ENCODE measurements at regions not wholly inside any gene's neighbourhood (a gene's known extent, or its start where the extent isn't known, plus 50 kb on each side); places are given as distances from the start of the nearest gene placed in this dataset.
"Not testable (repeated sequence)": the region's sequence is repeated elsewhere in the genome, so short reads cannot be mapped to it uniquely, and the experiment has no call there.

DNA sequence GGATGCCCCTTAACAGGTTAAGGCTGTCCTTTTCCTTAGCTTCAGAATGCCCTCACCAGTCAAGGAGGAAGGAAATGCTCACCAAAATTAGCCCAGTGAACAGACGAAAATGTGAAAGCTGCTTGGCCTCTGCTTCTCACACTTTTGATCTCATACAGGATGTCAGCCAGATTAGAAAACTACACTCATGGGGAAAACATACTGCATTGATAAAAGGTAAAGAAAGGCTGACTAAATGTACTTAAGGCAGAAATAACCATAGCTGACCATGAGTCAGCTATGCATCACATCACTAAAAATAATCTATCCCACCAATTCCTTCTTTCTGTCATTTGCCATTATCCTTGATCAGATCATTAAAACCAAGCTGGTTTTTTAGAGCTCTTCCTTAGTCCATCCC is 198.4 kb upstream of the TENT5A start:
- DNase-seq, result no peak

DNA sequence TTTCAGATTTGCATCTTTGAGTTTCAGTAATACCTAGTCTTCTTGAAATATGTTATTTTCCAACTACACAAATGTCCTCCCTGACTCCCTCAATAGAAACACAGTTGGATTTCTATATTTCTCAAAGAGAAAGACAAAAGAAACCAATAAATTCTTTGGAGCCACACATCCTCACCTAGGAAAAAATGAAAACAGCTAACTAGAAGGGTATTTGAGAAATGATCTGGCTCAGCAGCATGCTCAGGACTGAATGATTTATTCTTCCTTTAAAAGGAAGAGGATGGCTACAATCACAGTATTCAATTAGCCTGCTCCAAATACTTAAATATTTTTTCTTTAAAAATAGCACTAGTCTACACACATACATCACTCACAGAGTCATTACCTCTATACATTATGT is 196.4 kb upstream of the TENT5A start:
- DNase-seq, result no peak

DNA sequence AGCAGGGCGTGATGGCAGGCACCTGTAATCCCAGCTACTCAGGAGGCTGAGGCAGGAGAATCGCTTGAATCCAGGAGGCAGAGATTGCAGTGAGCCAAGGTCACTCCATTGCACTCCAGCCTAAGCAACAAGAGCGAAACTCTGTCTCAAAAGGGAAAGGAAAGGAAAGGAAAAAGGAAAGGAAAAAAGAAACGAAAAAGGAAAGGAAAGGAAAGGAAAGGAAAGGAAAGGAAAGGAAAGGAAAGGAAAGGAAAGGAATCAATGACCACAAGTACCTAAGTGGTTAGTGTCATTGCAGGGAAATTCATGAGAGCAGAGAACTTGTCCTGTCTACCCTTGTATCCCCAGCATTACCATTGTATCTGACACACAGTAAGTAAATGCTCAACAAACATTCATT is 195.7 kb upstream of the TENT5A start:
- DNase-seq, result not testable (repeated sequence)

DNA sequence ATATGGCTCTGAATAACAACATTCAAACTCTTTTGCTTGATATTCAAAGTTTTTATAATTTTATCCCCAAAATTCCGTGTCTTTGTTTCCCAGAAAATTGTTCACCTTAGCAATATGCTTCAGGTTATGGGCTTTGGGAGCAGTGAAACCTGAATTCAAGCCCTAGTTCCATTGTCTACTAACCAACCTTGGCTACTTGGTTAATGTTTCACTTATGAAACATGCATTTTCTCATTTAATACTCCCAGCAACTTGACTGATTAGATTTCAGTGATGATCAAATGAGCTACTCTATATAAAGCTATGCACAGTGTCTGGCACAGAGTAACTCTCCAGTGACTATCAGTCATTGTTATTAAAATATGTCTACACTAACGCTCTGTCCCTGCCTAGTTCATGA is 192.2 kb upstream of the TENT5A start:
- no peak for DNase-seq

DNA sequence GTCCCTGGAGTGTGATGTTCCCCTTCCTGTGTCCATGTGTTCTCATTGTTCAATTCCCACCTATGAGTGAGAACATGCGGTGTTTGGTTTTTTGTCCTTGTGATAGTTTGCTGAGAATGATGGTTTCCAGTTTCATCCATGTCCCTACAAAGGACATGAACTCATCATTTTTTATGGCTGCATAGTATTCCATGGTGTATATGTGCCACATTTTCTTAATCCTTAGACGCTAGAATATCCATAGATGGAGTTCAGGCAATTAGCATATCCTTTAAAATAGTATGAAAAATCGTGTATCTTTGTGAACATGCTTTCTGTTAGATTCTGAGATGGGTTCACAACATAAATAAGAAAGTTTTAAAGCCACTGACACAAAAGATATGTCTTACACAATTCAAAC is 190.4 kb upstream of the TENT5A start:
- DNase-seq, result not testable (repeated sequence)

DNA sequence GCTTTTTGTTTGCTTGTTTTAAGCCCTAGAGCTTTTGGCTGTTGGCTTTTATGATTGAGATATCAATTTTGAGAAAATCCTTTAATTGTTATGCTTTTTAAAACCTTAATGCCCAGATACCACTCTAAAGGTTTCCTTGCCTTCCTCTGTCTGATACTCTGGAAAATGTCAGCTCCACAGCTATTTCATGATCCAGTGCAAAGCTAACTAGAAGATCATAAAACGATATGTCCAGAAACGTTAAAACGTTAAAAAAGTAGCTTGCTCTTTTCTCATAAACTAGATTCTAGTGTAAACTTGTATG is 189.5 kb upstream of the TENT5A start:
- no peak for DNase-seq

DNA sequence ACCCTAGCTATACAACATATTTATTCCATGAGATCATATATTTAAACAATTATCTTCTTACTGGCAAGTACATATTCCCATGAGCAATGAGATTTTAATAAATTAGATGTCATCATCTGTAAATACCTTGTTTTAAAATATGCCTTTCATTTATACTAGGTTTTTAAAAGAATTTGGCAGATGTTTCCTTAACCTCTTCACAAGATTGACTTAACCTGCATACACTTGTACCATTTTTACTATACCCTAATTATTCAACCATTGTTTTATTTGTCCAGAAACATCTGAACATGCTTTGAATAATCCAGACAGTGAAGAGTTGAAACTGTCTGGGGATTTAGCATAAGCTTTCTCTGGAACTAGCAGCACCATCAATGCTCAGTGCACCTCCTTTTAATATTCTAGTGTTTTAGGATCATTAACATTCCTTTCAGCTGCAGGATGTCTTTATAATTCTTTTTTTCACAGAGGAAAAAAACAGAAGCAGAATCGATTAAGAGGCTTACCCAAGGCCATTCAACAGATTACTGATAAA is 188.0 kb upstream of the TENT5A start:
- peak in 1 of 2 experiments; percentile 7 for DNase-seq

DNA sequence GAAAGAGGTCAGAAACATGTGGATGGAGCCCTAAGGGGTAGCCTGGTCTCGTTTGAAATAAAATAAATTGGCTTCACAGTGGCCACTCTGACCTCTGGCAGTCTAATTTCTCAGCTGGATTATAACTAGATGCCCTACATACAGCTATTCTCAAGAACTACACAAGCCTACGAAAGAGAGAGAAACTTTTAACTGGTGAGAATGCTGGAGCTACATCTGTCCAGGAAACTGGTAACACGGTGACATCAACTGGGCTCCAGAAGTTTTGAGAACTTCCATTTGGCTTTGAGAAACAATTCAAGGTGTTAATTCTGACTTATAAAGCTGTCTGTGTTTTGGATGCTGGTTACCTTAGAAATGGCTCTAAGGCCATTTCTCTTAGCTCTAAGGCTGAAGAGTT is 187.3 kb upstream of the TENT5A start:
- DNase-seq, result no peak

DNA sequence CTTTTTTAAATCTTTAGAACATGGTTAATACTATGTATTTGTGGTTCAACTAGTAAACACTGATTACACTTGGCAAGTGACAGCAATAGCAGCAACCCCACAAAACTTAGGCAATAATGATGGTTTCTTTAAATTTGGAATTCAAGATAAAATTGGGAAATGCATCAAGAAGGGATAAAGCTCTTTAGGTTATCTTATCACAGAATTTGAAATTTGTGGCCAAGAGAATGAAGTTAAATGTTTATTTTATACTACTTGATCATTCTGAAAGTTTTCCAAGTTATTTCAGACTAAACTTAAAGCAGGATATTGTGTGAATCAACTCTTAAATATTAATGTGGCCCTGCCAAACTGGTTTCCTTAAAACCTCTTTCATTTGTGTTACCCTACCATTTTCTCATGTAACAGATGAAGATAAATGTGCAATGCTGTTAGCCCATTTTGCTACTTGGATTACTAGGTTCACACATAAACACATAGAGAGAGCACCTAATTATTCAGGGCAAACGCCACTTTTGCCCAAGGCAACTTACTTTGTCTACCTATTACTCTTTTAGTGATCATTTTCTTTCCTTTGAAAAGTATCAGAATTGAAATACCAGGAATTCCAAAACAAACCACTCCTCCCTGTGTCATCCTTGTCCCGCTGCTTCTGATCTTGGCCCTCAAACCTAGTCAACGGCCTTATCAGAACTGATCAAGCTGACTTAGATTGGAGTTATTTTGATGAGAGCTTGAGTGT is 186.7 kb upstream of the TENT5A start:
- DNase-seq, result no peak

DNA sequence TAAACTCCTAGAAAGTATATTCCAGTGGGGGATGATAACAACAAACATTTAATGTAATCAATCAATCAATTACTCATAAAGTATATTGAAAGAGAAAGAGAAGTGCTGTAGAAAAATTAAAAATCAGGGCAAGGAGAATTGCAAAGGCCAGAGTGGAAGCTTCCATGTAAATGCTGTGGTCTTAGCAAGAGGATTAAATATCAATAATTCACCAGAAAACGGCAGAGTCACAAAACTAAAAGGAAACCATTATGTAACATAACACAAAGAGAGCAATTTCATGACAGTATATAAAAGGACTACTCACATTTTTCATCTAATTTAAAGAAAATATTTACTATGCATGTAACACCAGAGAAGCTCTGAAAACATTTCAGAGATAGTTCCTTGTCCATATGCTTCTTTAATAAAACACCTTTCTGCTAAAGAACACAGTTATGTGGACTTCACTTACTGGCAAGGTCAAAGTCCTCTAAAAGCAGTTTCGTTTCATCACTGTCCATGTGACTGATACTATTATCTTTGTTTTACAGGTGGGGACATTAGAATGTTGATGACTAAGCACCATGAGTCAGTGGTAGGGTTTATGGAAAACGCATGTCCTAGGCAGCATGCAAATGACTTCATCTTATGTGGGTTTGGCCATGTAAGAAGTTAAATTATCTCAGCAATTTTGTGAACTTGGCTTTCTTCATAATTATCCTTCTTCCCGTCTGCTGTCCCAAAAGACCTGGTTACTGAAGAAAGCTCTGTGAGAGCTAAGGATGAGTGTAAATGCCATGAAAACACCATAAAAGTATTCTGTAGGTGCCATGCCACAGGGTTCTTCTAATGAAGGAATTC is 185.8 kb upstream of the TENT5A start:
- peak; percentile 37 to 47 for DNase-seq

DNA sequence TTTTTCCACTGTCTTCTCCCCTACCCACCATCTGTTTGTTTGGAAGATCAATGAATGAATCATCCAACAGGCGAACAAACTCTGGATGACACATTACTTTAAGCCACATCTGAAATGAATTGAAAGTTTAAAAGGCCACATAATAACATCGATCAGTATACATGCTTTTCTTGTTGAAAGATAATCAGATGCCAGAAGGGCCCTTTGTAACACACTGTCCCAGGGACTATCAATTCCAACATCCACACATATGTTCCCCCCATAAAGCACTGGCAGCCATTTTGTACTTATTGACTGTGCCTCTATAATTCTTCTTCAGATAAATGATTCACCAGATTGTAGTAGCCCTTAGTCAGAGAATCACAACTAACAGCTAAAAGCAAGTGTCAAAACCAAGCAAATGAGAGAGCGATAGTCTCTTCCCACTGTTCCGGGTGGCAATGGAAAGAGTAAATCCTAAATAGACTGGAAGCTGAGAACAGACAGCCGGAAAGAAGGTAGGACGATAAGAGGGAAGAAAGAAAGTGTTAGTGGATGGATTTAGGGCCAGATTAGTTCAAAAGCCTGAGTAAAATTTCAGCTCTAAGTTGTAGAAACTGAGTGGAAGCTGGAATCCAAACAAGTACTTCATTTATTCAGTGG is 184.9 kb upstream of the TENT5A start:
- no peak for DNase-seq

DNA sequence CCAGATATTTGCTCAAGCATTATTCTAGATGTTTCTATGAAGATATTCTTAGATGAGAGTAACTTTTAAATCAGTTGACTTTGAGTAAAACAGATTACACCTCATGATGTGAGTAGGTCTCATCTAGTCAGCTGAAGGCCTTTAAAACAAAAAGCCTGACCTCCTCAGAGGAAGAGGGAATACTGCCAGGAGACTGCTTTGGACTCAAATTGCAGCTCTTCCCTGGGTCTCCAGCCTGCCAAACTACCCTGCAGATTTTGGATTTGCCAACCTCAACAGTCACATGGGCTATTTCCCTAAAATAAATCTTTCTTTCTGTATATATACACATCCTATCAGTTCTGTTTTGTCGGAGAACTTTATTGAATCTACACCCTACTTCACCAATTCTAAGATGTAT is 182.5 kb upstream of the TENT5A start:
- no peak for DNase-seq

DNA sequence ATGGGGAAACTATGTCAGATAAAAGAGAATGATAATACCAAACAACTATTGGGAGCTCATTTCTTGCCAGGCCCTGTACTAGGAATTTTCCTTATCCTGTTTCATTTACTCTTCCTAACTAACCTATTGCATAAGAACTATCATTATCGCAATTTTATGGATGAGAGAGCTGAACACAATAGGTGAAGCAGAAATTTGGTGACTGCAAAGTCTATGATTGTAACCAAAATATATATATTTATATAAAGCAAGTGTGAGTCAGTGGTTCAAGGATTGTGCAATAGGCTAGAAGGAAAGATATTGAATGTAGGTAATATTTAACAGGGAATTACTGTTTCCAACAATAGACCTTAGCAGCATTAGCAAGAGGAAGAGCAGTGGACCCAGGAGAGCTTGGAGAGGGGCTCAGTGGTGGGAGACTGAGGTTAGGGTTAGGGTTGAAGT is 181.1 kb upstream of the TENT5A start:
- DNase-seq, result no peak

DNA sequence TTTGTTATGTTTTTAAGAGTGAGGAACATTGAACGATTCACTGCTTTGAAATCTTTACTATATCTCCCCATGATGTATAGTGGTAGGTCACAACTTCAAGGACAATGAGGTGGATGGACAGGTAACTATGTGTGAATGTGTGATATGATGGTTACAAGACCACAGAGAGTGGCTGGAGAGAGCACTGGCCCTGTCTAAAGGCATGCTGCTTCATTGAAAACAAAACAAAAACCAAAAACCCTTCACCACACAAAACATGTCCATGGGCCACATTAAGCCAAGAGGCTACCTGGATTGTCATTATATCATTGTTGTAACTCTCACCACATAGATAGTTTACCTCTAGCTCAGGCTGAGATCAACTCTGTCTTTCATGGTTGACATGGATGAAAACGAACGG is 180.6 kb upstream of the TENT5A start:
- DNase-seq, result no peak

DNA sequence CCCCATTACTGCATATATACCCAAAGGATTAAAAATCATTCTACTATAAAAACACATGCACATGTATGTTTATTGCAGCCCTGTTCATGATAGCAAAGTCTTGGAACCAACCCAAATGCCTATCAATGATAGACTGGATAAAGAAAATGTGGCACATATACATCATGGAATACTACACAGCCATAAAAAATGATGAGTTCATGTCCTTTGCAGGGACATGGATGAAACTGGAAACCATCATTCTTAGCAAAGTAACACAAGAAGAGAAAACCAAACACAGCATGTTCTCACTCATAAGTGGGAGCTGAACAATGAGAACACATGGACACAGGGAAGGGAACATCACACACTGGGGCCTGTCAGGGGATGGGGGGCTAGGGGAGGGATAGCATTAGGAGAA is 180.0 kb upstream of the TENT5A start:
- DNase-seq, result not testable (repeated sequence)

DNA sequence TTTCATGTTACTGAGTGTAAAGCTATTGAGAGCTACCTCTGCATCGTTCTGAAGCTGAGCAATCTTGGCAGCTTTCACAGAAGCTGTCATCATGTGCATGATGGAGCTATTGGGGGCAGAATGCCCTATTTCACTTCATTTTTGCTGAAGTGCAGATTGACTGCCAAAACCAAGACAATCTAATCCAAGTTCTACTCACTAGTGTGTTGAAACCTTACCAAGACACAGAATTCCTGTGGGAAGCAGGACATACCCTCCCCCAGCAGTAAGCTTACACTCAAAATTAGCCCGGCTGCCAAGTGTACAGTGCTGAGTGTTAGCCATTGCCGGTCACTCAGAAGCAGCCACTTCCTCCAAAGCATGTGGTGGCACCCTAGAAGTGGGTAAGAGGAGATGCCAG is 177.3 kb upstream of the TENT5A start:
- no peak for DNase-seq

DNA sequence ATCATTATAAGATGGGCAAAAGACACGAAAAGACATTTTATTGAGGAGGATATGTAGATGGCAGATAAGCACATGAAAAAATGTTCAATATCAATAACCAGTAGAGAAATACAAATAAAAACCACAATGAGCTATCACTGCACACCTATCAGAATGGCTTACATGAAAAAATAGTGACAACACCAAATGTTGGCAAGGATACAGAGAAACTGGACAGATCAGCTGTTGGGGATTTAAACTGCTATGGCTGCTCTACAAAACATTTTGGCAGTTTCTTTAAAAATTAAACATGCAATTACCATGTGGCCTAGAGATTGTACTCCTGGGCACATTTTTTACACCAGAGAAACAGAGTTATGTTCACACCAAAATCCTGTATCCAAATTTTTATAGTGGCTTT is 172.7 kb upstream of the TENT5A start:
- no peak for DNase-seq

DNA sequence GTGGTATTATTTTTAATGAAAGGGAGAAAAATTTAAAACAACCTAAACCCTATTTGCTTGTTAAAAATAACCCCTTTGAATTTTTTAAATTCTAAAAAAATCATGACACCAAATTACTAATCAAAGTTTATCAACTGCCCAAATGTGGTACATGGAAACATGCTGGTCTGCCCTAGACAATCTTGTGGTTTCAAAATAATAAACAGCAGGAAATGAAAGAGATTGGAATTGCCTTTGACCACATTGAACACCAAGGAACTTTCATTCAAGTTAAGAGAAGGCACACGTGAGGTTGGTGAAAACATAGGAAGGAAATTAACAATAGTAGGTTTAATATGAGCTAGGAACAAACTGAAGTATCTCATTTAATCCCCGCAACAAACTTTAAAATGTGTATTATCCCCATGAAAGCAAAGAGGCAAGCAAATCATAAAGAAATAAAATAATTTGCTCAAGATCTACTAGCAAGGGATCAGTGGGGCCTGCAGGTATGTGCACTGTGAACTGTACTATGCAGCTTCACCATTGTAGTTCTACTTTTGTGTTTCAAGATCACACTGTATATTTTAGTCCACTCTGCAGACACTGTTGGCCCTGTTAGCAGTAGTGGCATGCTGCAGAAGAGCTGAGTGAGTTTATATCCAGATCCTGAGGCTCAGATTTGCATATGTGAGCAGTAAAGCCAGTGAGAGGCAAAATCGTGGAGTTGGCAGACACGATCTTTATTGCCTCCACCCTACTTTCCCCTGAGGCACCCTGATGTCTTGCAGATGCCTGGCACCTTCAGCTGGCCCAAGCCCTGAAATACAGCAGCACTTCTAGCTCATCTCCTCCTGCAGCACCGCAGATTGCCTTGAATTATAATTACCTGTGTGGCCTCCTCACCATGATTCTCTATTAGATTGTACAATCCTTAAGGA is 157.8 kb upstream of the TENT5A start:
- DNase-seq, result peak; percentile 91 to 92

DNA sequence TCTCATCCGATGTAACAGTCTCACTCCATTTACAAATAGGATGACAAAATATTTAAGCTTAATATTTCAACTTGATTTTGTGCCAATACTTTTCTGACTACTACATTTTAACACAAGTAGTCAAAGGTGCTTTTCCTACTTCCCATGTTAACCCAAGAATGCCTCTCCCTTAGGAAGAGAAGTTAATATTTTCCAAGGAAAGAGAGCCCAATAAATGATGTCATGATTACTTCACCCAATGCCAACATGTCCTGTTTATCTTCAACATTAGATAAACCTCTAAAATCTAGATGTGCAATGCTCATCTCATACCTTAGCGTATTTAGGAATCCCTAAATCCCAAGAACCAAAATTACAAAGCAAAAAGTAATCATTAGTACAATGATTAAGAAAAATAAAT is 156.7 kb upstream of the TENT5A start:
- no peak for DNase-seq

DNA sequence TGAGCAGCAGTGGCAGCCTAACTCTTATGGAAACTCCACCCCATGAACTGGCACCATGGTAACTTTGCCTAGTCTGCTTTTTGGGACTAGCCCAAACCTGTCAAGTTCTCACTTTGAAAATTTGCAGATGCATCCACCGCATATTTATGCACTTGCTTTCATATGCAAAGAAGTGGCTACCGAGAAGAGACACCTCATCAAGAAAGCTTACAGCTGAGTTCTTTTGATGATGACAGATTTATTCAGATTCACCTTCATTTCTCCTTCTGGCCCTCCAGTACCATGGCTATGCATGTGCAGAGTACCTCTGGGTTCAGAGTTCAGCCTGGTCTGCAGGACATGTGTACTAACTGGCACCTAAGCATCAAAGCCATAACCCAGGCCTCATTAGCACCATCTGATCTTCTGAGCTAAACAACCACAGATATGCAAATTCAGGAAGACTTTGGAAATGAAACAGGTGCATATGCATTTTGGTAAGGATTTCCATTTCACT is 154.3 kb upstream of the TENT5A start:
- DNase-seq, result peak; percentile 93 to 95

DNA sequence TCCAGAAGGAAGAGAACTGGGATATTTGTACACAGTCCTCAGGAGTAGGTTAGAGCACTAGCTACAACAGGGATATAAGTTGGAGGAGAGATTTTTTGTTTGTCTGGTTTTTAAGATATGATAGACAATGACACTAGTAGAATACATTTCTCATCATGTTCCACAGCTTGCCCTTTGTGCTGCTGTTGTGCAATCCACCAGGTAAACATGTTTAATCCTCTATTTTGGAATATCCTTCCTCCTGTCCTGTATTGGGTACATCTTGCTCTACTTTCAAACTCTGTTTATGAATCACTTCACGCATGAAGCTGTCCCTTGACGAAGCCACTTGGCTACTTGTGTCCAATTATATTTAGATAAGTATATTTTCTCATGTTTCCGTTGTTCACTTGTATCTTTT is 153.6 kb upstream of the TENT5A start:
- no peak for DNase-seq

DNA sequence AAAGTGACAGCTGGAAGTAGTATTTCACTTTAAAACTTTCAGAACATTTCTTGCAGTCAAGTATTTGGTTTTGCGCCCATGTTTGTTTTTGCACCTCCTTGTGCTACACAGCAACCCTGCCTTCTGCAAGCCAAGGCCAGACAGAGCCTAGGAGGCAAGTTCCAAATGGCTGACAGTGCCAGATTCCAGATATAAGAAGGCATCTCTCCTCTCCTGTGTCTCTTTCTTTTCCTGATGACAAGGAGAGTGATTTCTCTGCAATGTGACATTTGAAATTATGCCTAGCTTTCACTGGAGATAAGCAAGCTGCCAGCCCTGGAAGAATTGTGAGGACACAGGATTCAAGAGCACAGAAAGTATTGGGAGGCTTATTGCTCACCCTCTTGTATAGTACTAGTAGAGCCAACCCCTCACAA is 149.1 kb upstream of the TENT5A start:
- no peak for DNase-seq

Measured in NCI-H526 (cell line).